ENCODE measurements at regions not wholly inside any gene's neighbourhood (a gene's known extent, or its start where the extent isn't known, plus 50 kb on each side); places are given as distances from the start of the nearest gene placed in this dataset.

DNA sequence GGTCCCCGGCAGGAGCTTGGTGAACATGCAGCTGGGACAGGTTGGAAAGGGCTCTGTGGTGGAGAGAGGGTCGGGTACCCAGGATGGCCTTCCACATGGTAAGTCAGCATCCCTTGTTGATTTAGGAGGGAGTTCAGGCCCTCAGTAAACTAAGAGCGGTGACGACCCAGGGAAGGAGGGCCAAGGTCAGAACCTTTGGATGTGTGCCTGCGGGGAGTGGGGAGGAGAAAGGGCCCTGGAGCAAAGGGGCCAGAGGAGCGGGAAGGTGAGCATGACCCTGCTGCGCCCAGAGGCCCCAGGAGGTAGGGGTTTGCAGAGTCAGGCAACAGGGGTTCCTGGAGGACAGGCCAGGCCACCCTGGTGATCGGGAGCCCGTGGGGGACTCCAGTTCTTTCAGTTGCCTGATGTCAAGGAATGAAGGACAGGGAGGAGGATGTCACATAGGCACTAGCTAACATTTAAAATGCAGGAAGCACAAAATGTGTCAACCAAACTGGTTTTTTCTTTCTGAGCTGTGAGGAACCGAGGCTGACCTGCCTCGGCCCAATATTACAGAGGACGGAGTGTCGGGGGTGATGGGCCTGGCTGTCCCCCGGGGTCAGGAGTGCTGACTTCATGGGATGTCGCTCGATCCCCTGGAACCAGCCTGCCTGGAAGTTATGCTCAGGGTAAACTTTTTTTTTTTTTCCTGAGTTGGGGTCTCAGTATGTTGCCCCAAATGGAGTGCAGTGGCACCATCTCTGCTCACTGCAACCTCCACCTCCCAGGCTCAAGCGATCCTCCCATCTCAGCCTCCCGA lies 117.4 kb upstream of the SLC45A1 start (continued):
- TF ChIP-seq, protein P1, sequence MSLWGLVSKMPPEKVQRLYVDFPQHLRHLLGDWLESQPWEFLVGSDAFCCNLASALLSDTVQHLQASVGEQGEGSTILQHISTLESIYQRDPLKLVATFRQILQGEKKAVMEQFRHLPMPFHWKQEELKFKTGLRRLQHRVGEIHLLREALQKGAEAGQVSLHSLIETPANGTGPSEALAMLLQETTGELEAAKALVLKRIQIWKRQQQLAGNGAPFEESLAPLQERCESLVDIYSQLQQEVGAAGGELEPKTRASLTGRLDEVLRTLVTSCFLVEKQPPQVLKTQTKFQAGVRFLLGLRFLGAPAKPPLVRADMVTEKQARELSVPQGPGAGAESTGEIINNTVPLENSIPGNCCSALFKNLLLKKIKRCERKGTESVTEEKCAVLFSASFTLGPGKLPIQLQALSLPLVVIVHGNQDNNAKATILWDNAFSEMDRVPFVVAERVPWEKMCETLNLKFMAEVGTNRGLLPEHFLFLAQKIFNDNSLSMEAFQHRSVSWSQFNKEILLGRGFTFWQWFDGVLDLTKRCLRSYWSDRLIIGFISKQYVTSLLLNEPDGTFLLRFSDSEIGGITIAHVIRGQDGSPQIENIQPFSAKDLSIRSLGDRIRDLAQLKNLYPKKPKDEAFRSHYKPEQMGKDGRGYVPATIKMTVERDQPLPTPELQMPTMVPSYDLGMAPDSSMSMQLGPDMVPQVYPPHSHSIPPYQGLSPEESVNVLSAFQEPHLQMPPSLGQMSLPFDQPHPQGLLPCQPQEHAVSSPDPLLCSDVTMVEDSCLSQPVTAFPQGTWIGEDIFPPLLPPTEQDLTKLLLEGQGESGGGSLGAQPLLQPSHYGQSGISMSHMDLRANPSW (CRISPR knock-in tag; IDR thresholded peaks at IDR 0.05; ENCODE audit: borderline replicate concordance), result no peak
- TF ChIP-seq TBP (CRISPR knock-in tag; IDR thresholded peaks at IDR 0.05), result no peak
- TF ChIP-seq, protein P2, sequence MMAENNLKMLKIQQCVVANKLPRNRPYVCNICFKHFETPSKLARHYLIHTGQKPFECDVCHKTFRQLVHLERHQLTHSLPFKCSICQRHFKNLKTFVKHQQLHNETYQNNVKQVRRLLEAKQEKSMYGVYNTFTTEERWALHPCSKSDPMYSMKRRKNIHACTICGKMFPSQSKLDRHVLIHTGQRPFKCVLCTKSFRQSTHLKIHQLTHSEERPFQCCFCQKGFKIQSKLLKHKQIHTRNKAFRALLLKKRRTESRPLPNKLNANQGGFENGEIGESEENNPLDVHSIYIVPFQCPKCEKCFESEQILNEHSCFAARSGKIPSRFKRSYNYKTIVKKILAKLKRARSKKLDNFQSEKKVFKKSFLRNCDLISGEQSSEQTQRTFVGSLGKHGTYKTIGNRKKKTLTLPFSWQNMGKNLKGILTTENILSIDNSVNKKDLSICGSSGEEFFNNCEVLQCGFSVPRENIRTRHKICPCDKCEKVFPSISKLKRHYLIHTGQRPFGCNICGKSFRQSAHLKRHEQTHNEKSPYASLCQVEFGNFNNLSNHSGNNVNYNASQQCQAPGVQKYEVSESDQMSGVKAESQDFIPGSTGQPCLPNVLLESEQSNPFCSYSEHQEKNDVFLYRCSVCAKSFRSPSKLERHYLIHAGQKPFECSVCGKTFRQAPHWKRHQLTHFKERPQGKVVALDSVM (CRISPR knock-in tag; IDR thresholded peaks at IDR 0.05), result no peak
- TF ChIP-seq ZNF839 (CRISPR knock-in tag; IDR thresholded peaks at IDR 0.05; ENCODE audit: borderline replicate concordance), result no peak
- peak; percentile 61; the same call in 1 of the 2 replicates for TF ChIP-seq HOXA5 (CRISPR knock-in tag; IDR thresholded peaks at IDR 0.05)
- TF ChIP-seq, protein P3, sequence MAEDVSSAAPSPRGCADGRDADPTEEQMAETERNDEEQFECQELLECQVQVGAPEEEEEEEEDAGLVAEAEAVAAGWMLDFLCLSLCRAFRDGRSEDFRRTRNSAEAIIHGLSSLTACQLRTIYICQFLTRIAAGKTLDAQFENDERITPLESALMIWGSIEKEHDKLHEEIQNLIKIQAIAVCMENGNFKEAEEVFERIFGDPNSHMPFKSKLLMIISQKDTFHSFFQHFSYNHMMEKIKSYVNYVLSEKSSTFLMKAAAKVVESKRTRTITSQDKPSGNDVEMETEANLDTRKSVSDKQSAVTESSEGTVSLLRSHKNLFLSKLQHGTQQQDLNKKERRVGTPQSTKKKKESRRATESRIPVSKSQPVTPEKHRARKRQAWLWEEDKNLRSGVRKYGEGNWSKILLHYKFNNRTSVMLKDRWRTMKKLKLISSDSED (CRISPR knock-in tag; IDR thresholded peaks at IDR 0.05), result no peak
- TF ChIP-seq CCAR2 (optimal IDR thresholded peaks at IDR 0.05; ENCODE audit: low read depth, low read length), result no peak
- TF ChIP-seq PRPF4 (IDR thresholded peaks at IDR 0.05; ENCODE audit: low read depth, low read length, poor library complexity, severe bottlenecking), result no peak
- no peak; the same call in 1 of the 2 replicates for TF ChIP-seq GLI4 (CRISPR knock-in tag; IDR thresholded peaks at IDR 0.05; ENCODE audit: borderline replicate concordance)
- TF ChIP-seq ZNF552 (CRISPR knock-in tag; IDR thresholded peaks at IDR 0.05; ENCODE audit: borderline replicate concordance), result no peak
- TF ChIP-seq, protein P4, sequence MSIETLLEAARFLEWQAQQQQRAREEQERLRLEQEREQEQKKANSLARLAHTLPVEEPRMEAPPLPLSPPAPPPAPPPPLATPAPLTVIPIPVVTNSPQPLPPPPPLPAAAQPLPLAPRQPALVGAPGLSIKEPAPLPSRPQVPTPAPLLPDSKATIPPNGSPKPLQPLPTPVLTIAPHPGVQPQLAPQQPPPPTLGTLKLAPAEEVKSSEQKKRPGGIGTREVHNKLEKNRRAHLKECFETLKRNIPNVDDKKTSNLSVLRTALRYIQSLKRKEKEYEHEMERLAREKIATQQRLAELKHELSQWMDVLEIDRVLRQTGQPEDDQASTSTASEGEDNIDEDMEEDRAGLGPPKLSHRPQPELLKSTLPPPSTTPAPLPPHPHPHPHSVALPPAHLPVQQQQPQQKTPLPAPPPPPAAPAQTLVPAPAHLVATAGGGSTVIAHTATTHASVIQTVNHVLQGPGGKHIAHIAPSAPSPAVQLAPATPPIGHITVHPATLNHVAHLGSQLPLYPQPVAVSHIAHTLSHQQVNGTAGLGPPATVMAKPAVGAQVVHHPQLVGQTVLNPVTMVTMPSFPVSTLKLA (IDR thresholded peaks at IDR 0.05), result no peak
- TF ChIP-seq, protein P5, sequence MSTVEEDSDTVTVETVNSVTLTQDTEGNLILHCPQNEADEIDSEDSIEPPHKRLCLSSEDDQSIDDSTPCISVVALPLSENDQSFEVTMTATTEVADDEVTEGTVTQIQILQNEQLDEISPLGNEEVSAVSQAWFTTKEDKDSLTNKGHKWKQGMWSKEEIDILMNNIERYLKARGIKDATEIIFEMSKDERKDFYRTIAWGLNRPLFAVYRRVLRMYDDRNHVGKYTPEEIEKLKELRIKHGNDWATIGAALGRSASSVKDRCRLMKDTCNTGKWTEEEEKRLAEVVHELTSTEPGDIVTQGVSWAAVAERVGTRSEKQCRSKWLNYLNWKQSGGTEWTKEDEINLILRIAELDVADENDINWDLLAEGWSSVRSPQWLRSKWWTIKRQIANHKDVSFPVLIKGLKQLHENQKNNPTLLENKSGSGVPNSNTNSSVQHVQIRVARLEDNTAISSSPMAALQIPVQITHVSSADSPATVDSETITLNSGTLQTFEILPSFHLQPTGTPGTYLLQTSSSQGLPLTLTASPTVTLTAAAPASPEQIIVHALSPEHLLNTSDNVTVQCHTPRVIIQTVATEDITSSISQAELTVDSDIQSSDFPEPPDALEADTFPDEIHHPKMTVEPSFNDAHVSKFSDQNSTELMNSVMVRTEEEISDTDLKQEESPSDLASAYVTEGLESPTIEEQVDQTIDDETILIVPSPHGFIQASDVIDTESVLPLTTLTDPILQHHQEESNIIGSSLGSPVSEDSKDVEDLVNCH (CRISPR knock-in tag; IDR thresholded peaks at IDR 0.05), result no peak
- no peak for TF ChIP-seq PAWR (CRISPR knock-in tag; IDR thresholded peaks at IDR 0.05; ENCODE audit: borderline replicate concordance)
- no peak; the same call in 1 of the 2 replicates for TF ChIP-seq CBX5 (CRISPR knock-in tag; IDR thresholded peaks at IDR 0.05; ENCODE audit: borderline replicate concordance)
